ENCODE measurements at regions not wholly inside any gene's neighbourhood (a gene's known extent, or its start where the extent isn't known, plus 50 kb on each side); places are given as distances from the start of the nearest gene placed in this dataset.
"Not testable (repeated sequence)": the region's sequence is repeated elsewhere in the genome, so short reads cannot be mapped to it uniquely, and the experiment has no call there.

- not testable (repeated sequence) for H3K4me1 Mint-ChIP-seq; H3K36me3 Mint-ChIP-seq (ENCODE audit: low read depth); H3K27me3 Mint-ChIP-seq (ENCODE audit: low read depth, poor library complexity); H3K9me3 Mint-ChIP-seq; H3K4me3 Mint-ChIP-seq; DNase-seq; H3K27ac Mint-ChIP-seq
These were observed 891.4 kb upstream of the ADAMTS5 start for GRCh38 chr21:27858053-27858825.

GRCh38 chr21:27856988-27857387 lies 890.1 kb upstream of the ADAMTS5 start:
- not testable (repeated sequence) for H3K27me3 Mint-ChIP-seq (ENCODE audit: low read depth, poor library complexity); DNase-seq; H3K36me3 Mint-ChIP-seq (ENCODE audit: low read depth); H3K27ac Mint-ChIP-seq; H3K9me3 Mint-ChIP-seq; H3K4me1 Mint-ChIP-seq; H3K4me3 Mint-ChIP-seq

- Mint-ChIP-seq H3K4me1 (no peaks in the 10 kb centered on the region), H3K4me3 (no peak overlapping the region), H3K9me3 (peaks cover 7% of the 10 kb centered on the region), H3K36me3 (ENCODE audit: low read depth) (no peaks in the 10 kb centered on the region), H3K27me3 (ENCODE audit: low read depth, poor library complexity) (no peaks in the 10 kb centered on the region), H3K27ac (no peak overlapping the region)
- no peak for DNase-seq
- TF ChIP-seq CTCF (IDR thresholded peaks at IDR 0.05), result no peak
These were observed 874.3 kb upstream of the ADAMTS5 start for GRCh38 chr21:27841084-27841672.

GRCh38 chr21:27840262-27840661 lies 873.4 kb upstream of the ADAMTS5 start:
- Mint-ChIP-seq H3K4me1 (no peaks in the 10 kb centered on the region), H3K27ac (no peak overlapping the region), H3K27me3 (ENCODE audit: low read depth, poor library complexity) (no peaks in the 10 kb centered on the region), H3K36me3 (ENCODE audit: low read depth) (no peaks in the 10 kb centered on the region), H3K4me3 (no peak overlapping the region), H3K9me3 (peaks cover 15% of the 10 kb centered on the region)
- DNase-seq, result no peak
- no peak for TF ChIP-seq CTCF (IDR thresholded peaks at IDR 0.05)

- Mint-ChIP-seq H3K36me3 (ENCODE audit: low read depth) (no peaks in the 10 kb centered on the region), H3K4me3 (no peak overlapping the region), H3K27ac (no peak overlapping the region), H3K4me1 (no peaks in the 10 kb centered on the region), H3K9me3 (peaks cover 15% of the 10 kb centered on the region), H3K27me3 (ENCODE audit: low read depth, poor library complexity) (no peaks in the 10 kb centered on the region)
- TF ChIP-seq CTCF (IDR thresholded peaks at IDR 0.05), result no peak
- DNase-seq, result no peak
These were observed 872.7 kb upstream of the ADAMTS5 start for GRCh38 chr21:27839512-27840115.

GRCh38 chr21:27838573-27838972 lies 871.7 kb upstream of the ADAMTS5 start:
- no peaks in the 10 kb centered on the region for H3K36me3 Mint-ChIP-seq (ENCODE audit: low read depth)
- no peaks in the 10 kb centered on the region for H3K4me1 Mint-ChIP-seq
- no peak for TF ChIP-seq CTCF (IDR thresholded peaks at IDR 0.05)
- H3K27me3 Mint-ChIP-seq (ENCODE audit: low read depth, poor library complexity), result no peaks in the 10 kb centered on the region
- no peak overlapping the region for H3K27ac Mint-ChIP-seq
- peaks cover 14% of the 10 kb centered on the region for H3K9me3 Mint-ChIP-seq
- no peak for DNase-seq
- H3K4me3 Mint-ChIP-seq, result no peak overlapping the region

Data from nephron progenitor cell (in vitro differentiated cells).